ENCODE measurements at regions not wholly inside any gene's neighbourhood (a gene's known extent, or its start where the extent isn't known, plus 50 kb on each side); places are given as distances from the start of the nearest gene placed in this dataset.

- Histone ChIP-seq H3K36me3 (replicated peaks in 1 of 2; ENCODE audit: insufficient read depth in 1 of 2, low read depth in 2 of 2) (no peaks in the 10 kb centered on the region), H3K9me3 (no peaks in the 10 kb centered on the region), H3K4me3 (no peak overlapping the region), H3K4me1 (peaks cover 8% of the 10 kb centered on the region), H3K27me3 (no peaks in the 10 kb centered on the region), H3K27ac (no peak overlapping the region)
- no peak for DNase-seq
- WGBS, 2 donors = 72 to 73% methylated on average over 4 of the region's 4 CpGs
- intact Hi-C loops (cut with DNase I) = no loop called here
- TF ChIP-seq POLR2A (IDR thresholded peaks at IDR 0.05) (no peak), CTCF (IDR thresholded peaks at IDR 0.05) (no peak)
- no peak for ATAC-seq
These were observed 415.2 kb upstream of the NR3C2 start for GRCh38 chr4:148857239-148857972.

DNA sequence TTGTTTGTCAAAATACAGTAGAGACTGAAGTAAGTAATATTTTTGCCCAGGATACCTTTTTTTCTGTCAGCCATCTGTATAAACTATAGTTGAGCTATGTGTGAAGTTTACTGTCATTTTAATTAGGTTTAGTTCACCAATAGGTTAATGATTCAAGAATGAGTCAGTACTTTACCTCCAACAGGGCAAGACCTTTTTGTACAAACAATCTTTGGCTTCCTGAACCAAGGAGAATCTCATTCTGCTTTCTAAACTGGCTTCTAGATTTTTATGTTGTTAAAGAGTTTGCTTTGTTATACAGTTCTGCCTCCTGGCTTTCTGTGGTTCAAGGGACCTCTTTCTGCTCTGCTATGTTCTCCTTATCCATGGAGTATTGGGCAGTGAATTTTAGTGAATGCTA lies 412.0 kb upstream of the NR3C2 start:
- ATAC-seq = no peak
- intact Hi-C loops (cut with DNase I) = no loop called here
- TF ChIP-seq CTCF (IDR thresholded peaks at IDR 0.05) = no peak
- TF ChIP-seq POLR2A (IDR thresholded peaks at IDR 0.05) = no peak
- Histone ChIP-seq H3K9me3 (no peaks in the 10 kb centered on the region), H3K27ac (no peak overlapping the region), H3K27me3 (no peaks in the 10 kb centered on the region), H3K4me3 (no peak overlapping the region), H3K36me3 (replicated peaks in 1 of 2; ENCODE audit: insufficient read depth in 1 of 2, low read depth in 2 of 2) (no peaks in the 10 kb centered on the region), H3K4me1 (peaks cover 38% of the 10 kb centered on the region)
- no peak for DNase-seq

- intact Hi-C loops (cut with DNase I) = no loop called here
- H3K9me3 ChIP-seq = no peaks in the 10 kb centered on the region
- 20 to 27% methylated on average over 3 of the region's 3 CpGs for WGBS, 2 donors
- no peaks in the 10 kb centered on the region for H3K27me3 ChIP-seq
- H3K4me1 ChIP-seq = peaks cover 40% of the 10 kb centered on the region
- ATAC-seq = no peak
- peak in 4 of 7 experiments; percentile 7 to 30 (median 22) for TF ChIP-seq CTCF (IDR thresholded peaks at IDR 0.05)
- TF ChIP-seq POLR2A (IDR thresholded peaks at IDR 0.05) = no peak
- H3K4me3 ChIP-seq = no peak overlapping the region
- peak in 1 of 4 donors; percentile 17 for DNase-seq
- H3K27ac ChIP-seq = peak overlapping the region in 2 of 4 donors; percentile 11 to 29
- H3K36me3 ChIP-seq (replicated peaks in 1 of 2; ENCODE audit: insufficient read depth in 1 of 2, low read depth in 2 of 2) = no peaks in the 10 kb centered on the region
These were observed 410.0 kb upstream of the NR3C2 start for GRCh38 chr4:148852092-148852699.

GRCh38 chr4:148850257-148850995 lies 408.2 kb upstream of the NR3C2 start:
- DNase-seq = peak in 3 of 4 donors; percentile 48 to 69 (median 50)
- H3K4me1 ChIP-seq = peaks cover 54% of the 10 kb centered on the region
- no peak overlapping the region for H3K4me3 ChIP-seq
- peak; percentile 95 for ATAC-seq
- WGBS, 2 donors = 13 to 20% methylated on average over 2 of the region's 2 CpGs
- H3K36me3 ChIP-seq (replicated peaks in 1 of 2; ENCODE audit: insufficient read depth in 1 of 2, low read depth in 2 of 2) = no peaks in the 10 kb centered on the region
- intact Hi-C loops (cut with DNase I) = no loop called here
- no peaks in the 10 kb centered on the region for H3K27me3 ChIP-seq
- H3K27ac ChIP-seq = peak overlapping the region; percentile 49 to 89 (median 77)
- no peaks in the 10 kb centered on the region for H3K9me3 ChIP-seq
- TF ChIP-seq POLR2A (IDR thresholded peaks at IDR 0.05) = no peak
- no peak for TF ChIP-seq CTCF (IDR thresholded peaks at IDR 0.05)
